ENCODE measurements at regions not wholly inside any gene's neighbourhood (a gene's known extent, or its start where the extent isn't known, plus 50 kb on each side); places are given as distances from the start of the nearest gene placed in this dataset.

GRCh38 chr21:35268817-35269216 lies 219.7 kb upstream of the RUNX1 start:
- DNase-seq (ENCODE audit: low read depth) = no peak

GRCh38 chr21:35268261-35268660 lies 219.2 kb upstream of the RUNX1 start:
- no peak for DNase-seq (ENCODE audit: low read depth)

GRCh38 chr21:35266546-35266945 lies 217.4 kb upstream of the RUNX1 start:
- peak; percentile 30 for DNase-seq (ENCODE audit: low read depth)

- peak; percentile 76 for DNase-seq (ENCODE audit: low read depth)
Measured at GRCh38 chr21:35265170-35265877, 216.2 kb upstream of the RUNX1 start.

GRCh38 chr21:35259457-35259856 lies 210.4 kb upstream of the RUNX1 start:
- DNase-seq (ENCODE audit: low read depth) = no peak

GRCh38 chr21:35258521-35258920 lies 209.4 kb upstream of the RUNX1 start:
- DNase-seq (ENCODE audit: low read depth) = no peak

- peak; percentile 94 for DNase-seq (ENCODE audit: low read depth)
Measured at GRCh38 chr21:35257413-35257812, 208.3 kb upstream of the RUNX1 start.

- DNase-seq (ENCODE audit: low read depth) = peak; percentile 97
Measured at GRCh38 chr21:35256468-35256988, 207.4 kb upstream of the RUNX1 start.

- no peak for DNase-seq (ENCODE audit: low read depth)
Measured at GRCh38 chr21:35254765-35255138, 205.7 kb upstream of the RUNX1 start.

- DNase-seq (ENCODE audit: low read depth) = peak; percentile 57
Measured at GRCh38 chr21:35254006-35254764, 205.1 kb upstream of the RUNX1 start.

- peak; percentile 26 for DNase-seq (ENCODE audit: low read depth)
Measured at GRCh38 chr21:35252831-35253230, 203.7 kb upstream of the RUNX1 start.

- no peak for DNase-seq (ENCODE audit: low read depth)
Measured at GRCh38 chr21:35249636-35250035, 200.5 kb upstream of the RUNX1 start.

GRCh38 chr21:35245879-35246278 lies 196.8 kb upstream of the RUNX1 start:
- DNase-seq (ENCODE audit: low read depth) = no peak

GRCh38 chr21:35244514-35244913 lies 195.4 kb upstream of the RUNX1 start:
- DNase-seq (ENCODE audit: low read depth) = no peak

- no peak for DNase-seq (ENCODE audit: low read depth)
Measured at GRCh38 chr21:35243171-35243570, 194.1 kb upstream of the RUNX1 start.

GRCh38 chr21:35239811-35240219 lies 190.7 kb upstream of the RUNX1 start:
- no peak for DNase-seq (ENCODE audit: low read depth)

GRCh38 chr21:35238119-35238518 lies 189.0 kb upstream of the RUNX1 start:
- DNase-seq (ENCODE audit: low read depth) = no peak

GRCh38 chr21:35237287-35237686 lies 188.2 kb upstream of the RUNX1 start:
- no peak for DNase-seq (ENCODE audit: low read depth)

- no peak for DNase-seq (ENCODE audit: low read depth)
Measured at GRCh38 chr21:35236090-35236489, 187.0 kb upstream of the RUNX1 start.

GRCh38 chr21:35234725-35235124 lies 185.6 kb upstream of the RUNX1 start:
- no peak for DNase-seq (ENCODE audit: low read depth)

- no peak for DNase-seq (ENCODE audit: low read depth)
Measured at GRCh38 chr21:35233756-35234155, 184.7 kb upstream of the RUNX1 start.

- DNase-seq (ENCODE audit: low read depth) = peak; percentile 83
Measured at GRCh38 chr21:35232545-35233176, 183.6 kb upstream of the RUNX1 start.

- no peak for DNase-seq (ENCODE audit: low read depth)
Measured at GRCh38 chr21:35231090-35231489, 182.0 kb upstream of the RUNX1 start.

Measured in Daoy (cell line).